PFSK-1 (cell line): ENCODE measurements at regions not wholly inside any gene's neighbourhood (a gene's known extent, or its start where the extent isn't known, plus 50 kb on each side); places are given as distances from the start of the nearest gene placed in this dataset.

Source experiments
- FOXP2 ChIP-seq: optimal IDR thresholded peaks from 2 replicates; pipeline ENCODE3; 2011; ENCODE audit warnings: borderline replicate concordance, control low read depth, inconsistent platforms; ENCODE audit not compliant: insufficient read depth; ENCODE audit errors: extremely low read length, extremely low read depth
- POLR2AphosphoS5 ChIP-seq: IDR thresholded peaks from 2 replicates; pipeline ENCODE4 v1.6.1; 2012; ENCODE audit warnings: low read depth, mild to moderate bottlenecking, control low read depth, low read length, moderate library complexity
- TF ChIP-seq, protein P1 (sequence below), 2 experiments: IDR thresholded peaks; 2 replicates each; pipeline versions ENCODE4 v1.6.1 to v1.8.0; 2011 to 2012; ENCODE audit warnings: low read depth in 2 of 2, low read length in 2 of 2, control low read depth in 1 of 2, inconsistent platforms in 1 of 2, mild to moderate bottlenecking in 1 of 2, moderate library complexity in 1 of 2; ENCODE audit not compliant: insufficient read depth in 1 of 2

DNA sequence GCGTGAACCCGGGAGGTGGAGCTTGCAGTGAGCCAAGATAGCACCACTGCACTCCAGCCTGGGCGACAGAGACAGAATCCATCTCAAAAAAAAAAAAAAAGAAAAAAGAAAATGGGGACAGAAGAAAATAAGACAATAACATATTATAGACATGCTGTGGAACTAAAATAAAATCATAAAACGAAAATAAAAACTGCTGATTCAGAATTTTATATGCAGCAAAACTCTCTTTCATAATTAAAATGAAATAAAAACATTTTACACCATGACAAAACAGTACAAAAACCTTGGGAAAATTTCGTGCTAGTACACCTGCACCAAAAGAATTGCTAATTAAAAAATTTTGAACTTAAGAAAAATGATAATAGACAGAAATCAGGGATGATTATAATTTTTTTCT, 2245.1 kb downstream of the PCDH9 start:
- TF ChIP-seq, protein P1, sequence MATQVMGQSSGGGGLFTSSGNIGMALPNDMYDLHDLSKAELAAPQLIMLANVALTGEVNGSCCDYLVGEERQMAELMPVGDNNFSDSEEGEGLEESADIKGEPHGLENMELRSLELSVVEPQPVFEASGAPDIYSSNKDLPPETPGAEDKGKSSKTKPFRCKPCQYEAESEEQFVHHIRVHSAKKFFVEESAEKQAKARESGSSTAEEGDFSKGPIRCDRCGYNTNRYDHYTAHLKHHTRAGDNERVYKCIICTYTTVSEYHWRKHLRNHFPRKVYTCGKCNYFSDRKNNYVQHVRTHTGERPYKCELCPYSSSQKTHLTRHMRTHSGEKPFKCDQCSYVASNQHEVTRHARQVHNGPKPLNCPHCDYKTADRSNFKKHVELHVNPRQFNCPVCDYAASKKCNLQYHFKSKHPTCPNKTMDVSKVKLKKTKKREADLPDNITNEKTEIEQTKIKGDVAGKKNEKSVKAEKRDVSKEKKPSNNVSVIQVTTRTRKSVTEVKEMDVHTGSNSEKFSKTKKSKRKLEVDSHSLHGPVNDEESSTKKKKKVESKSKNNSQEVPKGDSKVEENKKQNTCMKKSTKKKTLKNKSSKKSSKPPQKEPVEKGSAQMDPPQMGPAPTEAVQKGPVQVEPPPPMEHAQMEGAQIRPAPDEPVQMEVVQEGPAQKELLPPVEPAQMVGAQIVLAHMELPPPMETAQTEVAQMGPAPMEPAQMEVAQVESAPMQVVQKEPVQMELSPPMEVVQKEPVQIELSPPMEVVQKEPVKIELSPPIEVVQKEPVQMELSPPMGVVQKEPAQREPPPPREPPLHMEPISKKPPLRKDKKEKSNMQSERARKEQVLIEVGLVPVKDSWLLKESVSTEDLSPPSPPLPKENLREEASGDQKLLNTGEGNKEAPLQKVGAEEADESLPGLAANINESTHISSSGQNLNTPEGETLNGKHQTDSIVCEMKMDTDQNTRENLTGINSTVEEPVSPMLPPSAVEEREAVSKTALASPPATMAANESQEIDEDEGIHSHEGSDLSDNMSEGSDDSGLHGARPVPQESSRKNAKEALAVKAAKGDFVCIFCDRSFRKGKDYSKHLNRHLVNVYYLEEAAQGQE (IDR thresholded peaks at IDR 0.05; ENCODE audit: insufficient read depth in 1 of 2, low read depth in 2 of 2, low read length in 2 of 2), result no peak
- TF ChIP-seq POLR2AphosphoS5 (no peak), FOXP2 (no peak)
